ENCODE measurements at regions not wholly inside any gene's neighbourhood (a gene's known extent, or its start where the extent isn't known, plus 50 kb on each side); places are given as distances from the start of the nearest gene placed in this dataset.

DNA sequence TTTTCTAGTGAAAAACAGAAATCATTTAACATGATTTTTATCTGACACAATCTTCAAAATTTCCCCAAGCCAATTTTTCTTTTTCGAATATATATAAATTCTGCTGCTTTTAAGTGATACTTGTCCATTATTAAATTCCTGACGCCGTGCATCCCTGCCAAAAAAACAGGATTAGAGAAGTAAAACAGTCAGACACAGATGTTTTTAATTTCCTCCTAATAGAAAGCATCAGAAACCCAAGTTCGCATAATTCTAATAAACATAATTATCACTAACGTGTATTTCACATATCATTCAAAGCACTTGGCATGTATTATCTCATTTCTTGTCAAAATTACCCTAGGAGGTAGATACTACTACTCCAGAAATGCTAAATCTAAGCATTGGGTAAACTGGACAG lies 179.5 kb downstream of the ZFP64 start:
- no peak overlapping the region for H3K4me3 ChIP-seq (ENCODE audit: low read depth, low read length)

GRCh38 chr20:52011093-52011492 lies 180.5 kb downstream of the ZFP64 start:
- no peak for DNase-seq (ENCODE audit: low read depth)
- in situ Hi-C loops (cut with HindIII; ENCODE audit: low sequenced_read_pairs) = no loop called here
- TF ChIP-seq, protein P1, sequence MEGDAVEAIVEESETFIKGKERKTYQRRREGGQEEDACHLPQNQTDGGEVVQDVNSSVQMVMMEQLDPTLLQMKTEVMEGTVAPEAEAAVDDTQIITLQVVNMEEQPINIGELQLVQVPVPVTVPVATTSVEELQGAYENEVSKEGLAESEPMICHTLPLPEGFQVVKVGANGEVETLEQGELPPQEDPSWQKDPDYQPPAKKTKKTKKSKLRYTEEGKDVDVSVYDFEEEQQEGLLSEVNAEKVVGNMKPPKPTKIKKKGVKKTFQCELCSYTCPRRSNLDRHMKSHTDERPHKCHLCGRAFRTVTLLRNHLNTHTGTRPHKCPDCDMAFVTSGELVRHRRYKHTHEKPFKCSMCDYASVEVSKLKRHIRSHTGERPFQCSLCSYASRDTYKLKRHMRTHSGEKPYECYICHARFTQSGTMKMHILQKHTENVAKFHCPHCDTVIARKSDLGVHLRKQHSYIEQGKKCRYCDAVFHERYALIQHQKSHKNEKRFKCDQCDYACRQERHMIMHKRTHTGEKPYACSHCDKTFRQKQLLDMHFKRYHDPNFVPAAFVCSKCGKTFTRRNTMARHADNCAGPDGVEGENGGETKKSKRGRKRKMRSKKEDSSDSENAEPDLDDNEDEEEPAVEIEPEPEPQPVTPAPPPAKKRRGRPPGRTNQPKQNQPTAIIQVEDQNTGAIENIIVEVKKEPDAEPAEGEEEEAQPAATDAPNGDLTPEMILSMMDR (IDR thresholded peaks at IDR 0.05; ENCODE audit: low read depth, low read length, missing control alignments) = no peak

More for the DNA sequence above, 179.5 kb downstream of the ZFP64 start:
- TF ChIP-seq, protein P1 (IDR thresholded peaks at IDR 0.05; ENCODE audit: low read depth, low read length, missing control alignments) = no peak
- in situ Hi-C loops (cut with HindIII; ENCODE audit: low sequenced_read_pairs) = no loop called here
- DNase-seq (ENCODE audit: low read depth) = no peak

DNA sequence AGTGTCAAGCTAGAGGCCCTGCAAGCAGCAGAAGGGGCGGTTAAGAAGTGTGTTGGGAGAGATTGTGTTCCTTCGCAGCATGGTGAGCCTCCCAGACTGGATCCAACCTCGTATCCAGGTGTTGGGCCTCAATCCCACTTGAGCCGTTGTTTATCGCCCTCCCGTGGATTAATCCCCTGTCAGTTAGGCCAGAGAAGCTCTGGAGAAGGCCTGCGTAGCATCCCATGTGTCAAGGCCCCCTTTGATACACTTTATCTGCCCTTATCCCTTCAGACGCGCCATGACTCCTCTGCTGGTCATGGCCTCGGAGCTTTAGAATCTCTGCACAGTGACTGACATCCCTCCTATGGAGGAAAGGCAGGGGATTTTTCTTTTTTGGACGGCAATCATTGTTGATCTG lies 181.0 kb downstream of the ZFP64 start:
- DNase-seq (ENCODE audit: low read depth) = no peak
- TF ChIP-seq, protein P1 (IDR thresholded peaks at IDR 0.05; ENCODE audit: low read depth, low read length, missing control alignments) = no peak
- H3K4me3 ChIP-seq (ENCODE audit: low read depth, low read length) = no peak overlapping the region
- in situ Hi-C loops (cut with HindIII; ENCODE audit: low sequenced_read_pairs) = no loop called here

More at GRCh38 chr20:52011093-52011492, 180.5 kb downstream of the ZFP64 start:
- no peak overlapping the region for H3K4me3 ChIP-seq (ENCODE audit: low read depth, low read length)

- no peak for DNase-seq (ENCODE audit: low read depth)
- H3K4me3 ChIP-seq (ENCODE audit: low read depth, low read length) = no peak overlapping the region
- in situ Hi-C loops (cut with HindIII; ENCODE audit: low sequenced_read_pairs) = no loop called here
- TF ChIP-seq, protein P1 (IDR thresholded peaks at IDR 0.05; ENCODE audit: low read depth, low read length, missing control alignments) = no peak
Measured at GRCh38 chr20:52008874-52009273, 182.7 kb downstream of the ZFP64 start.

- in situ Hi-C loops (cut with HindIII; ENCODE audit: low sequenced_read_pairs) = no loop called here
- TF ChIP-seq, protein P1 (IDR thresholded peaks at IDR 0.05; ENCODE audit: low read depth, low read length, missing control alignments) = no peak
- no peak overlapping the region for H3K4me3 ChIP-seq (ENCODE audit: low read depth, low read length)
- DNase-seq (ENCODE audit: low read depth) = no peak
Measured at GRCh38 chr20:52004715-52005114, 186.9 kb downstream of the ZFP64 start.

DNA sequence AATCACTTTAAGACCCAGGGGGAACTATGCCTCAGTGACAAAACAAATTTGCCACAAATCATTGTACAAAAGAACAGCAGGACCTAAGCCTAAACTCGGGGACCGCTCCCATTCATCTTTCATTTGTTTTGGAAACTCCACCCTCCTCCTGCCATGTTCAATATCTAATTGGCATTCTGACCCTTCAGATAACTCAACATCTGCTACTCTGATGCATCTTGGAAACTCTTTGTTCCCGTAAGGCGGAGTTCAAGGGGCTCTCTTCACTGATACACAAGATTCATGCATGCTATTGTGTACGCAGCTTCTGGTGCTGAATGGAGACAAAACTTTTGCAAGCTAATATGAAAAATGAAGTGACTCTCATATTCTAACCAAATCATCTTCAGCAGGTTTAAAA lies 187.6 kb downstream of the ZFP64 start:
- TF ChIP-seq, protein P1 (IDR thresholded peaks at IDR 0.05; ENCODE audit: low read depth, low read length, missing control alignments) = no peak
- in situ Hi-C loops (cut with HindIII; ENCODE audit: low sequenced_read_pairs) = no loop called here
- H3K4me3 ChIP-seq (ENCODE audit: low read depth, low read length) = no peak overlapping the region
- no peak for DNase-seq (ENCODE audit: low read depth)

GRCh38 chr20:52003415-52003814 lies 188.2 kb downstream of the ZFP64 start:
- TF ChIP-seq, protein P1 (IDR thresholded peaks at IDR 0.05; ENCODE audit: low read depth, low read length, missing control alignments) = no peak
- in situ Hi-C loops (cut with HindIII; ENCODE audit: low sequenced_read_pairs) = no loop called here
- H3K4me3 ChIP-seq (ENCODE audit: low read depth, low read length) = no peak overlapping the region
- no peak for DNase-seq (ENCODE audit: low read depth)

Measured in astrocyte of the cerebellum (primary cell).